NCI-H774 (cell line): ENCODE measurements at regions not wholly inside any gene's neighbourhood (a gene's known extent, or its start where the extent isn't known, plus 50 kb on each side); places are given as distances from the start of the nearest gene placed in this dataset.

Experiments used
- DNase-seq: peaks from one replicate; lab custom pipeline; 2025; lab: John Stamatoyannopoulos, UW

DNA sequence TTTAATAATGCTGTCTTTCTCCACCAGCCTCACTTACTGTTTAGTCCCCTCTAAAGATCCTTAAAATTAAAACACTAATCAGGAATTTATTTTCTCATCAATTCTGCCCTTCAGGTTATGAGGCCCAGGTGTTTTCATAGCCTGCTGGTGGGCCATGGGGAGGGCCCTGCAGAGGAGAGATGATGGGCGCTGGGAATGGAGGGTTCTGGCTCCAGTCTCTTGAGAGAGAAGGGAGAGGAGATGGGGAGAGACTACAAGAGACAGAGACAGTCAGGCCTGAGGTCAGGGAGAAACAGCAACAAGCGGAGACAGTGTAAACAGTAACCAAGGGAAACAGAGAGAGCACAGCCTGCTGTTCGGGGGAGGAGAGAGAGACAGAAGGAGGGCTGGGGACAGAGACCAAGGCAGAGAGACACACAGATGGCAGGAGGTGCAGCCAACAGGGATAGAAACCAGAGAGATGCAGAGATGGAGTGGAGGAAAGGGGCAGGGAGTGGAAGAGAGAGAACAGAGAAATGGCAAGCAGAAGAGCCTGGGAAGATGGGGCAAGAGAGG, 187.3 kb upstream of the SYT13 start:
- peak; percentile 63 for DNase-seq

DNA sequence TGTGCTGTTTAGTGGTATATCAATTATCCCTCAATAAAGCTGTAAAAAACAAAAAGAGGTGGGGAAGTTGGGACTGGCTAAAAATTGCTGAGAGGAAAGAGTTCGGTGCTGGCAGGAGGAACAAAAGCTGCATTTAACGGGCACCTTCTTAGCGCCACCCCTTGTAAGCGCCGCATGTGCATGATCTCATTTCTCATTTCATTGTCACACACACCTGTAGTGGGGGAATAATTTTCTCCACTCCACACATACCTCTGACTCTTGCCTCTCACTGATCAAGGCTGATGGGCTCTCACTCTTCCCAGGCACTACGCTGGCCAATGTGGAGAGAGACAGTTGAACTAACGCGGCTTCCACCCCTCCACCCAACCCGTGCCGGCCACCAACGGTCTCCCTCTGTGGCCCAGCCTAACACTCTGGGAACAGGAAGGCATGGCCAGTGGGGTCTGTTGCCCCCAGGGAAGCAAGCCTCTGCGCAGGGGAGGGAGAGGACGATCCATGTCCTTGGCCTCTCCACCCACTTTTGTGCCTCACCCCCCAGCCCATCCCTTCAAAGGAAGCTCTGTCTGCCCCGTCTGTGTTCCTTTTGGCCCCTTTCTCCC, 186.7 kb upstream of the SYT13 start:
- peak; percentile 10 for DNase-seq

DNA sequence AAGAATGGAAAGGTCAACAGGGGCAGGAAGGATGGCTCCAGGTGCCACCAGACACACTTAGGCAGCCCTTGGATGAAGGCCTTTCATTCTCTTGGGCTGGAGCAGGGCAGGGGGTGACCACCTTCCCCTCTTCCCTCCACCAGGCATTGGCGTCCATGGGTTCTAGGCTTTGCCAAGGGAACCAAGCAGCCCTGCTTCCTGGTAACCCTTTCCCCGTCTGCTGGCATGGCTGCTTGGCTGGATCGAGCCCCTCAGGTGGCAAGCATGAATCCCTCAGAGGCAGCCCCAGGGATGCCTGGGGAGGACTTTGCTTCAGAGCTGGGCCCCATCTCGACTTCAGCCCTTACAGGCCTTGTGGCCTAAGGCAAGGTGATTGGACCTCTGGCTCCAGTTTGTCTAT, 185.1 kb upstream of the SYT13 start:
- no peak for DNase-seq

DNA sequence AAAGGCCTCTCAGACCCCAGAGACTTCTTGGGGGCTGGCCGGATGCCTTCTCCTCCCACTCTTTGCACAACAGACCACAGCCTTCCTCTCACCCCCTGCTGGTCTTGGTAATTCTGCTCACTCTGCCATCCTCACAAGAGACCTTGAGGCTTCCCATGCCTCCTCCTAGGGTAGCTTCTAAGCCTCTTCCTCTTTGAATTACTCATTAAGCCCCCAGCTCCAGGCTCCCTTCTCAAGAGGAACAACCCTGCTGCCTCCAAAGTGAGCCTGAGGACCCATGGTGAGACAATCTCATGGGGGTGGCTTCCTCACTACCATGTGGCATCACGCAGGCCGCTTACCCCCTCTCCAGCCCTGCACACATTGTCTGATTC, 184.6 kb upstream of the SYT13 start:
- no peak for DNase-seq

DNA sequence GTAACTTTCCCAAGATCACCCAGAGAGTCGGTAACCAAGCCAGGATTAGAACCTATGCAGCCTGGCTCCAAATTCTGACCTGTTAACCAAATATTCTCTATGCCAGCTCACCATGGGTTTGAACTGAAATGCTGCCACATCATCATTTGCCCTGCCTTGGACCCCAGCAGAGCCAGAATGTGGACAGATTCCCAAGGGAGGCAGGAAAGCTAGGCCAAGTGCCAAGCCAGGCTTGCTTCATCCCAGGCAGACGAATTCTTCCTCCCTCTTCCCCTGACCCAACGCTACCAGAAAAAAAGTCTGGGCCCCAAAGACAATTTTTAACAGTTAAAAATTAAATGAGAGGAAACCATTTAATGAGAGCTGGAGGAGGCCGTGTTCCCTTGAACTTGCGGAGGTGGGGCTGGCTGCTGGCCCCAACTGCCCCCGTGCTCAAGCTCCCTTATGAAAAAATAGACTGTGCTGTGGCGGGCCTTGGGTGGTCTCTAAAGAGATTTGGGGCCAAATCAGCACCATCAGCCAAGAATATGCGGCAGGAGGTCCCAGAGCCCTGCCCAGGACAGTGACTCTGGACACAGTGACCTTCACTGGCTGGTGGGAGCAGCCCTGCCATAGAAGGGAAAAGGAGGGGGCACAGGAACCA, 184.1 kb upstream of the SYT13 start:
- DNase-seq: no peak

DNA sequence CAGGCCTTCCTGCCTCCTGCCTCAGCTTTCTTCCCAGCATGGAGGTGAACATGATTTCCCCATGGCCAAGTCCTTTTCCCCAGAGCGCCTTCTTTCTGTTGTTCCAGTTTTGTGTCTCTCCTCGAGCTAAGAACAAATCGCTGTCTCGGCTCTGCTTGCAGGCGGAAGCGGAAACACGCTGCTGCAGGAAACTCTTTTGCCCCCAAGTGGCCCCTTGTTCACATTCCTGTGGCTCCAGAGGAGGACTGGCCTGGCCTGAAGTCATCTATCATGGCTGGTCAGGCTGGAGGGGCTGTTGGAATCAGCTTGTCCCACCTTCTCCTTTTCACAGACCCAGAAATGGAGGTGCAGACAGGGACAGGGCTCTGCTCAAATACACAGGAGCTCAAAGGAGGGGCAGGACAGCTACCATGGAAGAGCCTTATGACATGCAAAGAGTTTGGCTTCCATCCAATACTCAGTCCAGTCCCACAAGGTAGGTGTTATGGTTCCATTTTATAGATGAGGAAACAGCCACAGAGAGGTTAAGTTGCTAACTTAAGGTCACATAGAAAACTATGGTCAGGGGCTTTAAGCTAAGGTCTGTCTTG, 182.2 kb upstream of the SYT13 start:
- no peak for DNase-seq

DNA sequence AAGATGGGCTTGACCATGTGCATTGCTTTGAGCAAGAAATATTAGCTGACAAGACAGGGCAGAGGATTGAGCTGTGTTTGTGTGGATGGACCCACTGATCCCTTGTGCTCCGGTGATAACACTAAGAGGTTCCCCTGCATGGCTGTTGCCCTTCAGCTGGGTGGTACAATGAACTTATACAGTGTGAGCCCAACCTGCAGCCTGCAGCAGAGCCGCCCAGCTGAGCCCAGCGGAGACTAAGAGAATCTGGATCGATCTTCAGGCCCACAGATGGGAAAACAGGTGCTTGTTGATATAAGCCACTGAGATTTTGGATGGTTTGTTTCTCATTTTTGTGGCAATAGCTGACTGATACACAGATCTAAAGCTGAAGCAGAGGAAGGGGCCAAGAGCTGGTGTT, 177.4 kb upstream of the SYT13 start:
- no peak for DNase-seq

DNA sequence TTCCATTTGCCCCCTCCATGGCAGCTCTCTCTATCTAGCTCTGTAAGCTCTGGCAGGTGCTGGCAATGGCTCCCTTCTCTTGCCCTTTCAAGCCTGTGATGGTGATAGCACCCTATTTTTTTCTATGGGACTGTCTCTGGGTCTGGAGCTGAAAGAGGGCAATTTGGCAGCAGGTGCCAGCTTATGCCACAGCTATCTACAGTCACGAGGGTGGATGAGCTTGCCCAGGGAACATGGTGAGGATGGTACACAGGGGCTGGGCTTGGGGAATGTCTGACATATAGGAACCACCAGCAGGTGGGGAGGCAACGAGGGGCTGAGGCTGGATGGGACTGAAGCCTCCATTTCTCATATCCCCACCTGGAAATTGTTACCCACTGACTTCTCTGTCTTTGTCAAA, 175.4 kb upstream of the SYT13 start:
- no peak for DNase-seq

DNA sequence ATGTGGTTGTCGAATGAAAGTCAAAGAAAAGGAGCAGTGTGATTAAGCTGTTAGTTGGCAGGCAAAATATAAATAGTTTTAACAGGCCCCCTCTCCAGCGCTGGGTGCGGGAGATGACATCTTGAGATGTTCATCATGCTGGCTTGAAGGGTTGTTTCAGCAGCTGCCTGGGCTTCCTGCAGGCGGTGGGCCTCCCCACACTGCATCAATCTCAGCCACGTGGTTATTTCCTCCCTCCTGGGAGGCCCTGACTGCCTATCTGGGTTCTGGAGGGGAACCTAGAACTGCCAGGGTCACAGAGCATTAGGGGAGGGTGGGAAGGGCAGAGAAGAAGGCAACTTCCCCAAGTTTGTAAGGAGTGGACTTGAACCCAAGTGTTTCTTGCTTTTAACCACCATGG, 173.3 kb upstream of the SYT13 start:
- DNase-seq: no peak

DNA sequence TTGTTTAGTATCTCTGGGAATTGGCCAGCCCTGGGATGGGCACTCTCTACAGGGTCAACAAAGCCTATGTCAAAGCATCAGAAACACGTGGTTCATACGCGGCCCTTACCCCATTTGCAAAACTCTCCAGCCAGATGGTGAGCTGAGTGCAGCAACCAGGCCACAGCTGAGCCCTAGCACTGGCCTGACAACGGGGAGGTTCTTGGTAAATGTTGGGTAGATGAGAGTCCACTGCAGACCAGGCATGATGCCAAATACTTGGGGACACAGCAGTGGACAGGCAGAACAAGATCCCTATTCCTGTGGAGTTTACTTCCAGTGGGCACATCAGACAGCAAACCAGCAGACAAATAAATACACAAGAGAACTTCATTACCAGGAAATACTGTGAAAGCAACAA, 172.1 kb upstream of the SYT13 start:
- no peak for DNase-seq

DNA sequence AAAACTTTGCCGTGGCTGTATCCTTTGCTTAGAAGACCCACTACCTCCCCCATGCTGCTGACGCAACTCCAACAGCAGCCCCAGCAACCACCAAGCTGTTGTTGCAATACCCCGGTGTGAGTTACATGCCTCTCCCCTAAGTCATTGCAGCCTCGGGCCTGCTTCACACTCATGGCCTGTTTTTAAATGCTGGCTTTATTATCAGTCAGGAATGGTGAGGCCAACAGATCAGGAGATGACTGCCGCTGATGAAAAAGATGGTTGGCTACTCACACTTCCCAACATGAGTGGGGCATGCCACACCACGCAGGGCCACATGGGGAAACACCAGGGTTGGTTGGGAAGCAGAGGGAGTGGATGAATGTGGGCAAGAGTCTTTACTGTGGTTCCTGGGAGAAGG, 171.5 kb upstream of the SYT13 start:
- no peak for DNase-seq

DNA sequence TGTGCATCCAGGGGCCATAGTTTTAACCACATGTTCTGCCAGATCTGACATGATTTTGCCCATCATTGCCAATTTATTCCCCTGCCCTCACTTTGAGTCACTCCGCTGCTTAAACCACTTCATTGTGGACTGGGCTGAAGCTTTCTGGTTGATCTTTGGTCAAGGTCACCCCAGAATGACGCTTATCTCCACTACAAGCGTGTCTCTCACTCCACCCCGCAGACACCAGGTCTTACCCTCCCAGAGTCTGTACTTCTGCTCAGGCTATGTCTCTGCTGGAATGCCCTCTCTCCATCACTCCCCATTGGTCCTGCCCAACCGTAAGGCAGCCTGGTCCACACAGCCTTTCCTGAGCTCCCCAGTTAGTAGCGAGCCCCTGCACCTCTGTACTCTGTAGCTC, 170.5 kb upstream of the SYT13 start:
- no peak for DNase-seq

DNA sequence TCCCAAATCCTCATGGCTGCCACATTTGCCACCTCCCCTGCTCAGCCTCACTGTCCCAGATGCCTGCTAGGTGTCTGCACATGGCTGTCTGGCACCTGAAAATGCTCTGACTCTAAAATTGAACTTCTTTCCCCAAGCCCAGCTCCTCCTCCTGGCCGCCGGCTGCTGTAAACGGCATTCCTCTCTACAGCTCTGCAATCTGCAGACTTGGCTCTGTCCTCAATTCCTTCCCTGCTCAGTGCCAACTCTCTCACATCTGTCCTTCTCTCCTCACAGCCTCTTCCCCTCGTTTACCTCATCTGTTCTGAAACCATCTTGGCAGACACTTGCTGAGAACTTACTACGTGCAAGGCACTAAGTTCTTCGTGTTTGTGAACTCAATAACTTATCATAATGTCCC, 169.4 kb upstream of the SYT13 start:
- no peak for DNase-seq

DNA sequence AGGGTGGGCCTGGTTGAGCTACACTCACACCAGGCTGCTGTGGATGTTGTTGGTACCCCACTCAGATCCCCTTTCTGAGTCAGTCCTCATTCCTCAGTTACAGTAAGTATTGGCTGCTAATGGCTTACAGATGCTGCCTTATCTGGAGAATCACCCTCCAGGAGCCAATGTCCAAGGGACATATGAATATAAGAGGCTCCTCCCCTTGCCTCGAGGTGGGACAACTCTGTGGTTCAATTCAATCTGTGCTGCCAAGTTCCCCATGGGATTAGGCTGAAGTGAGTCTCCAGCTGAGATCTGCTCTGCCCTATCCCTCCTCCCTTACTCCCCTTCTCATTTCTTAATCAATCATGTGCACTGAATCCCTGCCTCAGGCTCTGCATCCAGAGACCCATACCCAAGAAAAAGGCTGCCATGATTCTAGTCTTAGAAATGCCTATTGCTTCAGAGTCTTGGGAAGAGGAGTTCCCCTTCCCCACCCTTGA, 168.8 kb upstream of the SYT13 start:
- DNase-seq: no peak

DNA sequence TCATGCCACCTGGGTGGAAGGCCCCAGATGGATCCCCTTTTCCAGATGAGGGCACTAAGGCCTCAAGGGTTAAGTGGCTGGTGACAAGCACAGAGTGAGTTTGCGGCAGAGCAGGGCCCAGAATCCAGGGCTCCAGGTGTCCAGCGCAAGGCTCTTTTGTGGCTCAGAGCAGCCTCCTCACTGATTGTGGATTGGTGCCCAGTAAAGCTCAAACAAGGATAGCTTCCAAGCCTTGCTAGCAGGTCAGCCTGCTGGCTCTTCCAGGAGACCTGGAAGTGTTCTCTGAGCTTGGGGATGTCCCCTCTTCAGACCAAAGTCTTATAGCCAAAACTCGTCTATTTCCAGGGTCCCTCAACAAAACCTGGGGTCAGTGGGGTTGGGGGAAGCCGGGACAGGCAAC, 167.6 kb upstream of the SYT13 start:
- DNase-seq: no peak

DNA sequence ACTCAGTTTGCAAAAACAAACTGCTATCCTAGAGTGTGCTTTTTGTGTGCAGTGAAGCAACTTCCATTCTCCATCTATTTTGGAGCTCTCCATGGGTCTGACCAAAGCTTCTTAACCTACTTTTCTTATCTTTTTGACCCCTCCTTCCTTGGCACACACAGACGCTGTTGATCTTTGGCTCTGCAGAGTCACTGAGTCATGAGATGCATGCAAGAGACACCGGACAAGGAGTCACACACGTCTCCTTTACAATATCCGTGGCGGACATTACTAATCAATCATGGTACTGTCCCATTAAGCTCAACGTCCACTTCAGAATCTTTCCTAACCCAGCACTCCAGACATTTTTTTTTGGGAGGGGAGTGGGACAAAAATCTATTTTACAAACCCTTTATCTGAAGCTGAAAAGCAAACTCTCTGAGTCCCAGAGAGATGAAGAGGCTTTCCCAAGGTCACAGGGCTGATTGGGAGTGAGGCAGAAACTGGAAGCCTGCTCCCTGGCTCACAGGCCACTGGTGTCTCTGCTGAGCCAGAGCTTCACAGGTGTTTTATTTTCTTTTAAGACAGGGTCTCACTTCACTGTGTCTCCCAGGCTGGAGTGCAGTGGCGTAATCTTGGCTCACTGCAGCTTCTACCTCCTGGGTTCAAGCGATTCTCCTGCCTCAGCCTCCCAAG, 165.8 kb upstream of the SYT13 start:
- DNase-seq: no peak

DNA sequence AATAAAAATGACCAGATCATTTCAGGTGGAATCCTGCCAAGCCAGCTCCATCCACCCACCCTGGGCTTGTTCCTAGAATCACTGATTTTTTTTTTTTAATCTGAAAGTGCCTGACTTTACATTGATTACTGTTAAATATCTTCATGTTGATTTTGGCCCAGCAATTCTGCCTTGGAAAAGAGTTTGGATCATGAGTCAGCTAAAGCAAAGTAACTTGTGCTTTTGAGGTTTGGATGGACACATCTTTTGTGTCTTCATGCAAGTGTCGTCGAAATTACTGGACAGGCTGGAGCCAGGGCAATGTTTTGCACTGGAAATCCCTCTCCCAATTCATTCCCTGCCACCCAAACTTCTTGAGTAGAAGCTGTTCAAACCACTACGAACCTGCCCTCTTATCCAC, 164.0 kb upstream of the SYT13 start:
- no peak for DNase-seq

DNA sequence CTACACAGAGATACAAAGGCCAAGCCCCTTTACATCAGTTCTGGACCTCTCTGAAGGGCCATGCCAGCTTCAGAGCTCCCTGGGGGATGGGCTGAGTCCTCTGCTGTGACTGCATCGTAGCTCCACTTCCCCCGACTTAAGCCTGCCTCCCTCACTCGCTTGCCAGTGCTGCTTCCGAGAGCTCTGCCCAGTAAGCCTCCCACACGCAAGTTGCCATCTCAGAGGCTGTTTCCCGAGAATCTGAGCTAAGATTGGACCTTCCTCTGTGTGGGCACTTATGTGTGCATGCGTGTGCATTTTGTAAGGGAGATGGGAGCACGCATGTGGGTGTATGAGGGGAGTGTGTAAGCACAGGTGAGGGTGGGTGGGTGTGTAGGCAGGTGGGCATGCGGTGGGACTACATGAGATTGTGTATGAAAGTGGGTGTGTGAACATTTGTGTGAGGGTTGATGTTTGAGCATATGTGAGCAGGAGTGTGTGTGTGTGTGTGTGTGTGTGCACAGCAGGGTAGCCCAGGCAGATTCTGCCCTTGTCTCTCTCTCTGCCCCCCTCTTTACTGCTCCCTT, 163.0 kb upstream of the SYT13 start:
- no peak for DNase-seq

DNA sequence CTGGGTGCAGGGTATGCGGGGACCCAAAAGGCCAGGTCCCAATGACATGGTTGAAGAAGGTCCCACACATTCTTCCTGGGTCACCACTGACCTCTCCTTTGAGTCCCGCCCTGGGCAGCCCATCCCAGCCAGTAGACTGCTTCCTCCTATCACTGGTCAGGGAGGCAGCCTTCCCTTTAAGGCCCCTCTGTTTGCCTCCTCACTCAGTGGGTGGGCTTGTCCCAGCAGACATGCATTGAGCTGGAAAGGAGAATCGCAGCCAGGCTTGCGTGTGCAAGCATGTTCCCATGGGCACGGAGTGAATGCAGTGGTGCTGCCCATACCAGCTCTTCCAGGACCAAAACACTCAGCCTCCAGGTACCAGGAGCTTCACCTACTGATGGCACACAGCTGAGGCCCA, 162.4 kb upstream of the SYT13 start:
- no peak for DNase-seq

DNA sequence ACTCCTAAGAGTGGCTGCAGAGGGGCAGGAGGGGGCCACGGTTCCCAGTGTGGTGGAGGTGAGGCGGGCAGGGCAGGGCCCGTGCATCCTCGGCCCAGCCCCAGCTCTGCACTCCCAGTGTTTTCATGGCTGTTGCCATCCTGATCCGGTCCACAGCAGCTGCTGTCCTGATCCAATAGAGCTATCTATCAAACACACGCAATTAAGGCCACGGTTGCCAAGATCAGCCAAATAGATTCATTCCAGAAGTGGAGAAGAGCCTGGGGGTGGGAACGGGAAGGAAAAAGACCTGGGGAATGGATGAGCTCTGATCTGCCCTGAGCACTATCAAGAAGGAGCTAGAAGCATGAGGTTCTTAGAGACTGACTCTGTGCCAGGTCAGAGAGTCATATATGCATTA, 160.9 kb upstream of the SYT13 start:
- DNase-seq: no peak

DNA sequence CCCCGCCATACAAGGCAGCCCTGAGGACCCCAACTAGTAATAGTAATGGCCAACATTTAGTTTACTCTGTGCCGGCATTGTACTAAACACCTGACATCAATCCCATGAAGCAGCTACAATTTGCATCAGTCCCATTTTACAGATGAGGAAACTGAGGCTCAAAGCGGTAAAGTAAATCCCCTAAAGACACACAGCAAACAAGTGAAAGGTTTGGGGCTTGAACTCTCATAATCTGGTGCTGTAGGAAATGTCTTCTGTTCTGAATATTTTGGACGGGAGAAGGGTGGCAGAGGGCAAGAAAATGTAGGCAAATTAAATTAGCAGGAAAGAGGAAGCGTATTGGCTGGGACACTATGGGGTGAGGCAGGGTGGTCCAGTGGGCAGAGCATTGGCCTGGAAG, 160.3 kb upstream of the SYT13 start:
- DNase-seq: no peak

DNA sequence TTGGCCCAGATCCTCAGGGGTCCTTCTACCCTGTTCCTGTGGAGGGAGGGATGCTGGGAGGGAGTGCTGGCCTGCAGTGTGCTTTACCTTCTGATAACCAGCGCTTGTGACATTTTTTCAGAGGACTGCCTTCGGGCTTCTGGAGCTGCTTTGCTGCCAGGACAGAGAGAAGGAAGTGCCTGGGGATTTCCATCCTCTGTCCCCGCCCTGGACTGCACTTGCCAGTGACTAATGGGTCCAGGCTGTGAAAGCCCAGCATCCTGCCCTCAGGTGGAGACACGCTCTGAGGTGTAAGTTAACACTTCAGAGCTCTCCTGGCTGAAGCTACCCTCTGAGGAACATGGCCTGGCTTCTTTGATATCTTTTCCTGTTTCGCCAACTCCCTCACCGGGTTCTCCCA, 158.7 kb upstream of the SYT13 start:
- DNase-seq: no peak

DNA sequence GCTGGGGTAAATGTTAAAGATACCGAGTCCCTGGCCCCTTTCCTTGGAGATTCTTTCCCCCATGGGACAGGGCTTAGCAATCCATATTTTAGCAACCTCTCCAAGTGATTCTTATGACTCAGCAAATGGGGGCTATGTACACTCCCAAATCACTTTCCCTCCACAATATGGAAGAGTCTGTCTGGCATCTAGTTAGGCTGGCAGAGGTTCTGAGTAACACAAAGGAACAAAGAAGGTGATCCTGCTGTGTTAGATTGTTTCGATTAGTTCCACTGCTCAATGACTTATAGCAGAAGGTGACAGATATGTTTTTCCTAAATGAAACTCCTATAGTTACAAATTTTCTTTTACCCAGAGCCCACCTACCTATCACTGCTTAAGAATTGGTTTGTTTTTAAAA, 154.0 kb upstream of the SYT13 start:
- no peak for DNase-seq
